ENCODE measurements at regions not wholly inside any gene's neighbourhood (a gene's known extent, or its start where the extent isn't known, plus 50 kb on each side); places are given as distances from the start of the nearest gene placed in this dataset.

DNA sequence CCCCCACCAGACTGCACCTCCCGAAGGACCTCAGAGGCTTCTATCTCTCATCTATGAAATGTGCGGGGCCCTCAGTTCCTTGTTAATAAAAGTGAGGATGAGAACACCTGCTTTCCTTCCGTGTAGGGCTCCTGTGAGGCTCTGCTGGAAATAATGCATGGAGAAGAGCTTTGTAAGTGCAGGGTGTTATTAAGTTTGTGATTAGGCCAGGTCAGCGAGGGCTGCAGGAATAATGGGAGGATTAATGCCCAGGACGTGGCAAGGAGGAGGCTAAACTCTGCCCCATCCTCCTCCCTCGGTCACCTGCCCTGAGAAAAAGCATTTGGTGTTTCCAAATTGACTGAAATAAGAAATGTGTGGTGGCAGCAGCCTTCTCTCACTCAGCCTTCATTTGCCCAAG is 83.5 kb upstream of the HSPA9 start:
- TF ChIP-seq, protein P1, sequence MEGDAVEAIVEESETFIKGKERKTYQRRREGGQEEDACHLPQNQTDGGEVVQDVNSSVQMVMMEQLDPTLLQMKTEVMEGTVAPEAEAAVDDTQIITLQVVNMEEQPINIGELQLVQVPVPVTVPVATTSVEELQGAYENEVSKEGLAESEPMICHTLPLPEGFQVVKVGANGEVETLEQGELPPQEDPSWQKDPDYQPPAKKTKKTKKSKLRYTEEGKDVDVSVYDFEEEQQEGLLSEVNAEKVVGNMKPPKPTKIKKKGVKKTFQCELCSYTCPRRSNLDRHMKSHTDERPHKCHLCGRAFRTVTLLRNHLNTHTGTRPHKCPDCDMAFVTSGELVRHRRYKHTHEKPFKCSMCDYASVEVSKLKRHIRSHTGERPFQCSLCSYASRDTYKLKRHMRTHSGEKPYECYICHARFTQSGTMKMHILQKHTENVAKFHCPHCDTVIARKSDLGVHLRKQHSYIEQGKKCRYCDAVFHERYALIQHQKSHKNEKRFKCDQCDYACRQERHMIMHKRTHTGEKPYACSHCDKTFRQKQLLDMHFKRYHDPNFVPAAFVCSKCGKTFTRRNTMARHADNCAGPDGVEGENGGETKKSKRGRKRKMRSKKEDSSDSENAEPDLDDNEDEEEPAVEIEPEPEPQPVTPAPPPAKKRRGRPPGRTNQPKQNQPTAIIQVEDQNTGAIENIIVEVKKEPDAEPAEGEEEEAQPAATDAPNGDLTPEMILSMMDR (optimal IDR thresholded peaks at IDR 0.05 in 1 of 3, IDR thresholded peaks at IDR 0.05 in 1 of 3, conservative IDR thresholded peaks at IDR 0.05 in 1 of 3; ENCODE audit: extremely low read depth in 1 of 3, insufficient read depth in 2 of 3, low read length in 3 of 3) = no peak
- no peak for TF ChIP-seq EZH2 (IDR thresholded peaks at IDR 0.05; ENCODE audit: low read length)
